Fibroblast of lung (primary cell): ENCODE measurements at regions not wholly inside any gene's neighbourhood (a gene's known extent, or its start where the extent isn't known, plus 50 kb on each side); places are given as distances from the start of the nearest gene placed in this dataset.

Experiments
- DNase-seq, 2 donors: peaks; one replicate each; pipeline versions ENCODE4 v3.0.0 to v3.0.0-alpha.2; 2010; ENCODE audit warnings: low read depth in 2 of 2
- H2AFZ ChIP-seq: 2 replicates; pipeline ENCODE4 v1.5.1; 2012; ENCODE audit warnings: low read length, control low read depth, inconsistent platforms
- H3K27ac ChIP-seq: 2 replicates; pipeline ENCODE4 v1.5.1; 2011; ENCODE audit warnings: low read length, control low read depth; ENCODE audit not compliant: insufficient read depth
- H3K27me3 ChIP-seq: 2 replicates; pipeline ENCODE4 v1.5.1; 2011; ENCODE audit warnings: mild to moderate bottlenecking, low read length; ENCODE audit not compliant: control insufficient read depth, insufficient read depth
- H3K36me3 ChIP-seq: 2 replicates; pipeline ENCODE4 v1.5.1; 2011; ENCODE audit warnings: low read length; ENCODE audit not compliant: control insufficient read depth, insufficient read depth
- H3K4me1 ChIP-seq: 2 replicates; pipeline ENCODE4 v1.5.1; 2011; ENCODE audit warnings: low read length; ENCODE audit not compliant: control insufficient read depth, insufficient read depth; ENCODE audit errors: extremely low read depth
- H3K4me2 ChIP-seq: 2 replicates; pipeline ENCODE4 v1.5.1; 2011; ENCODE audit warnings: low read length, control low read depth; ENCODE audit not compliant: insufficient read depth; ENCODE audit errors: extremely low read depth
- H3K4me3 ChIP-seq, 4 experiments: fragments of 200-600 bp in 1 of 4; sonication (generic) in 1 of 4; replicated peaks in 1 of 4; 2 replicates each; pipeline ENCODE4 v1.5.1; 2011 to 2016; ENCODE audit warnings: low read length in 4 of 4, low read depth in 3 of 4, mild to moderate bottlenecking in 3 of 4, control low read depth in 2 of 4, inconsistent platforms in 1 of 4, mixed read lengths in 1 of 4; ENCODE audit not compliant: insufficient read depth in 1 of 4; ENCODE audit errors: control extremely low read depth in 1 of 4
- H3K79me2 ChIP-seq: 2 replicates; pipeline ENCODE4 v1.5.1; 2012; ENCODE audit warnings: mild to moderate bottlenecking, low read length, inconsistent platforms; ENCODE audit not compliant: control insufficient read depth, insufficient read depth
- H3K9ac ChIP-seq: 2 replicates; pipeline ENCODE4 v1.5.1; 2011; ENCODE audit warnings: mild to moderate bottlenecking, low read length, control low read depth; ENCODE audit not compliant: insufficient read depth
- H3K9me3 ChIP-seq: 2 replicates; pipeline ENCODE4 v1.5.1; 2012; ENCODE audit warnings: low read depth, low read length; ENCODE audit not compliant: control insufficient read depth, insufficient read depth
- H4K20me1 ChIP-seq: 2 replicates; pipeline ENCODE4 v1.5.1; 2011; ENCODE audit warnings: low read length; ENCODE audit not compliant: control insufficient read depth, insufficient read depth; ENCODE audit errors: extremely low read depth
- CTCF ChIP-seq, 2 donors: IDR thresholded peaks in 1 of 2; conservative IDR thresholded peaks in 1 of 2; 1 replicate in 1 of 2; 2 replicates in 1 of 2; pipeline ENCODE4 v1.5.1; 2011 to 2012; ENCODE audit warnings: low read length in 2 of 2, control low read depth in 1 of 2, inconsistent platforms in 1 of 2, low read depth in 1 of 2, mild to moderate bottlenecking in 1 of 2
- EZH2 ChIP-seq: IDR thresholded peaks from 2 replicates; pipeline ENCODE4 v1.5.1; 2012; ENCODE audit warnings: low read length, control low read depth, mild to moderate bottlenecking; ENCODE audit errors: missing control alignments

GRCh38 chr6:44672086-44672485, 284.6 kb downstream of the CDC5L start:
- DNase-seq: no peak
- Histone ChIP-seq H3K27me3 (peaks cover 2% of the 10 kb centered on the region), H3K27ac (no peak overlapping the region), H3K9ac (no peak overlapping the region), H3K36me3 (no peaks in the 10 kb centered on the region), H4K20me1 (no peaks in the 10 kb centered on the region), H3K4me1 (peaks cover 4% of the 10 kb centered on the region), H3K9me3 (no peaks in the 10 kb centered on the region), H2AFZ (no peak overlapping the region), H3K4me2 (no peak overlapping the region), H3K4me3 (no peak overlapping the region), H3K79me2 (no peaks in the 10 kb centered on the region)
- no peak for TF ChIP-seq CTCF (conservative IDR thresholded peaks at IDR 0.05 in 1 of 2, IDR thresholded peaks at IDR 0.05 in 1 of 2; ENCODE audit: low read depth in 1 of 2, low read length in 2 of 2)
- TF ChIP-seq EZH2: no peak

- Histone ChIP-seq H3K4me2 (no peak overlapping the region), H3K36me3 (no peaks in the 10 kb centered on the region), H3K27me3 (peaks cover 4% of the 10 kb centered on the region), H3K9ac (no peak overlapping the region), H2AFZ (no peak overlapping the region), H3K9me3 (no peaks in the 10 kb centered on the region), H4K20me1 (no peaks in the 10 kb centered on the region), H3K79me2 (no peaks in the 10 kb centered on the region), H3K4me3 (no peak overlapping the region), H3K4me1 (peaks cover 1% of the 10 kb centered on the region), H3K27ac (no peak overlapping the region)
- DNase-seq: no peak
- TF ChIP-seq CTCF (conservative IDR thresholded peaks at IDR 0.05 in 1 of 2, IDR thresholded peaks at IDR 0.05 in 1 of 2; ENCODE audit: low read depth in 1 of 2, low read length in 2 of 2) (no peak), EZH2 (no peak)
These were observed 285.3 kb downstream of the CDC5L start for GRCh38 chr6:44672841-44673240.

- Histone ChIP-seq H4K20me1 (no peaks in the 10 kb centered on the region), H3K36me3 (no peaks in the 10 kb centered on the region), H3K9ac (no peak overlapping the region), H3K4me3 (no peak overlapping the region), H3K4me2 (no peak overlapping the region), H3K79me2 (no peaks in the 10 kb centered on the region), H3K27me3 (peaks cover 4% of the 10 kb centered on the region), H3K9me3 (no peaks in the 10 kb centered on the region), H2AFZ (no peak overlapping the region), H3K27ac (no peak overlapping the region), H3K4me1 (no peaks in the 10 kb centered on the region)
- DNase-seq: no peak
- TF ChIP-seq CTCF (conservative IDR thresholded peaks at IDR 0.05 in 1 of 2, IDR thresholded peaks at IDR 0.05 in 1 of 2; ENCODE audit: low read depth in 1 of 2, low read length in 2 of 2) (no peak), EZH2 (no peak)
These were observed 287.0 kb downstream of the CDC5L start for GRCh38 chr6:44674226-44675155.
